GM04503 (cell line): ENCODE measurements at regions not wholly inside any gene's neighbourhood (a gene's known extent, or its start where the extent isn't known, plus 50 kb on each side); places are given as distances from the start of the nearest gene placed in this dataset.
A peak's percentile ranks its signal among the peaks of the same experiment; 100 is the strongest.

Source experiments
- DNase-seq: peaks from one replicate; pipeline ENCODE4 v3.0.0-alpha.2; 2012; ENCODE audit warnings: low read depth

DNA sequence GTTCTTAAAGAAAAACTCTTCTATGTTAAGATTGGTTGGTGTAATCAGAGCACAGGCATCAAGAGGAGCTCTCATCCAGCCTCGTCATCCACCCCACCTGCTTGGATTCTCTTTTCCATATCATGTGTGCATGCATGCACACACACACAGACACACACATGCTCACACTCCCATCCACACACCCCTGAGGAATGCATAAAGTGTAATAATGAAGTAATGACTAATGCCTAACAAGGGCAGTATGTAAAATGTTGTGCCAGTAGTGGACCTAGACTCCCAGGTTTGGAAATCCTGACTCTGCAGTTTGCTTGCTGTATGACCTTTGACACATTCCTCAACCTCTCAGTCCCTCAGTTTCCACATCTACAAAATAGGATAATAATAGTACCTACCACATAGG lies 280.0 kb upstream of the ANKRD55 start:
- no peak for DNase-seq

DNA sequence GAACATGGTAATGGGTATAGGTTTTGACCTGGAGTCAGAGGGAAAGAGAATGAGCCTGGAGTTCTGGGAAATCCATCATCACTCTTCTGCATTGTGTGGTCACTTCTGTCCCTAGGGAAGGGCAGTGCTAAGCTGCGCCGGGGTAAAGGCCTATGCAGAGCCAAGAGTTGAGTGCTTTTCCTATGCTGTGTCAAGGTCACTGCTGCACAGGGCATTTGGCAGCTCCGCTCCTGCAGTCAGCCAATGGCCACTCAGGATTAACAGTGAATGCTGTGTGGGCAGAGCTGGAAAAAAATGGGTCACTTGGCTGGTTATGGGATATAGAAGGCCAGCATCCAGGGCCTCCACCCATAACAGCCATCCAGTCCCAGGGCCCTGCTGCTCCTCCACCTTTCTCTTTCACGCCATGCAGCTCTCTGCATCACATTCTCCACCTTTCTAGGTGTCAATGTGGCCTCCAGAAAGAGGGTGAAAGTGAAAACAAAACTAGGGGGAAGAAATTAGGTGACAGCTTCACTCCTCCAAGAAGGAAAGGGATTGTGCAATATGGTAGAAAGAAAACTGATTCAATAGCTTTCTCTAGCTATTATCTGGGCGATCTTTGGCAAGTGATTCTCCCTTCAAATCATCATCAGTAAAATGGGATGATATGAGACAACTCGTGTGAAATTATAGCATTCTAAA lies 279.3 kb upstream of the ANKRD55 start:
- no peak for DNase-seq

DNA sequence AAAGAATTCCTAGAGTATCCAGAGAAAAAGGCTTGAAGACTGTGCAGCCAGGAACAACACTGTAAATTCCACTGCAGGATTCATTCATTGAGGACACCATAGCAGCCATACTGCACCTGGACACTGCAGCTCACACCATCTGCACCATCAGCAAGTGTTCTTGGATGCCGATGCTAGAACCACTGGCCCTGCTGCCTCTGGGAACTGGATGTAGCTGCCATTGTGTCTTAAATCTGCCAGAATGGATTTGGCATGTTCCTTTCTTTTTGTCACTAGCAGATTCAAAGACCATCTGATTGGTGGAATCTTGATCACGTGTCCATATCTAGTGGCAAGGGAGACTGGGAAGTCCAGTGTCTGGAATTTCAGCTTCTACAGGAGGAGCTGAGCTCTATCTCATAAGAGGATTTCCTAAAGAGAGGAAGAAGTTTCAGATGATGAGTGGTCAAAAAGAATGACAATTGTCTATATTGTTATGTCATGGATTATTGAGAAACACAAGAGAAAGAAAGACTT lies 278.3 kb upstream of the ANKRD55 start:
- DNase-seq = no peak

DNA sequence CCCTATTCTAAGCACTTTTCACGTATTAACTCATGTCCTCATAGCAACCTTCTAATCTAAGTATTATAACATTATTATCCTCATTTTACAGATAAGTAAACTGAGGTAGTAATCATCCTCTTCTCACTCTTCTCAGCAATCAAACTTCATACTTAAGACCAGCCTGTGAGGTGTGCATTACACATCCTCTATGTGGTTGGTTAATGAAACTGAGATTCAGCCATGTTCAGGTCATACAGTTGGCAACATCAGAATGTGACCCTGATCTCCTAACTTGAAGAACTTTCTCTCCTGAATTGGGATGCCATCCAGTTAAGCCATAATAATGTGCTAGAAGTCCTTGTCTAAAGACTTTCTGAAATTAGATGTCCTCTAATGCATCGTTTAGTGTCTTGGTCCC lies 275.1 kb upstream of the ANKRD55 start:
- DNase-seq = no peak

DNA sequence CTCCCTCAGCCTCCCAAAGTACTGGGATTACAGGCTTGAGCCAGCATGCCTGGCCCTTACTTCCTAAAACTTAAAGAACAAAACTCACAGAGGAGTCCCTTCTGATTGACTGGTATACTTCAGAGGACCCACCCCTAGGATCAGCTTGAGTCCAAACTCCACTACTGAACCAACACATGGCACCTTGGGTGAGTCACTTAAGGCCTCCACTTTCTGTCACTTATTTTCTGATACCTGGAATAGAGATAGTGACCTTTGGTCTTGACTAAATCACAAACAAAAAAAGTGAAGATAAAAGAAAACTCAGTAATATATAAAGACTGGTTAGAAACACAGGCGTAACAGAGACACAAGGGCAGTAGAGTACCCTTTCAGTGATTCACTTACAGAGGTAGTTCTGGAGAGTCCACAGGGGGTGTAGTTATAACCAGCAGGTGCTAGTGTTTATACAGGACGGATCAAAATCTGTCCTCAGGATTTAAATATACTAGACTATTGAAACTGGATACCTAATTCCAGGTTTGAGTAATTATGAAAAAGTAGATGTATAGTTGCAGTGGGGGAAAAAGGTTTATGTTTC lies 274.3 kb upstream of the ANKRD55 start:
- DNase-seq = no peak

DNA sequence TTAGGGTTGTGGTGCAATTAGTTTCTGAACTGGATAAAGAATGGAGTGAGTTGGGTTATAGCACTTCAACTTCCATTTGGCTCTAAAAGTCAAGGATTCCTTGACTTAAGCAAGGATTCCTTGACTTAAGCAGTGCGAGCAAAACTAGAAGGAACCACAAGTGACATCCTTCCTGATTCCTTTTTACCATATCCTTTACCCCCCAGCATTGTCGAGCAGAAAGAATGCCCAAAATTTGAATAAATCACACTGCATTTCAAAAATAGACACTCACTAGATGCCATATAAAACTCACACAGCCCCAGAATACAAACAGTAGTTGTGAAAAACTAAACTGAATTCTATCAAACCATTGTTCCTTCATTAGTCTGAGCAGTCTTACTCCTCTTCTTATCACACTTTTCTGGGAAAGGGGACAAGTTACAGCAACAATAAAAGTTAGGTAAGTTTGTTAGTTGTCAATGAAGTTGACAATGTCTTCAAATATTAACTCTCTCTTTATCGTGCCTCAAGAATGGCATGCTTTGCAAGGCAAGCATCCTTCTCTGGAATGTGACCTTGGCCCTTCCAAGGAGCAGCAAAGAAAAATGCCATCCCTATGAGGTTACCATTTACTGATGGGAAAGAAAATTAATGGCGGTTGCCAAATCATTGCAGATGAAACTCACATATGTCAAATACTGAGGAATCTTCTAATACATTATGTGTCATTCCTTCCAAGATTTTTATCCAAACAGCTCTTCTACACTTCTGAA lies 273.3 kb upstream of the ANKRD55 start:
- DNase-seq = peak; percentile 21

DNA sequence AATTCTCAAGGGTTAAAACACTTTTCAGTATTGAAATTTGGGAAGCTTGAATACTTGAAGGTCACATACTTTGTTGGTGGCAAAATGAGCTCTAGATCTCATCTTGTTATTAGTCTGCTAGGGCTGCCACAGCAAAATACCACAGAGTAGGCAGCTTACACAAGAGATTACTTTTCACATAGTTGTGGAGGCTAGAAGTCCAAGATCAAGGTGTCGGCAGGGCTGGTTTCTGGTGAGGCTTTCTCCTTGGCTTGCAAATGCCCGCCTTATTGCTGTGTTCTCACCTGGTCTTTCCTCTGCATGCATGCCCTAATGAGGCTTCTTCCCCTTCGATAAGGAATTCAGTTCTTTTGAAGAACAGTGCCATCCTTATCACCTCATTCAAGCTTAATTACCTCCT lies 270.8 kb upstream of the ANKRD55 start:
- no peak for DNase-seq

DNA sequence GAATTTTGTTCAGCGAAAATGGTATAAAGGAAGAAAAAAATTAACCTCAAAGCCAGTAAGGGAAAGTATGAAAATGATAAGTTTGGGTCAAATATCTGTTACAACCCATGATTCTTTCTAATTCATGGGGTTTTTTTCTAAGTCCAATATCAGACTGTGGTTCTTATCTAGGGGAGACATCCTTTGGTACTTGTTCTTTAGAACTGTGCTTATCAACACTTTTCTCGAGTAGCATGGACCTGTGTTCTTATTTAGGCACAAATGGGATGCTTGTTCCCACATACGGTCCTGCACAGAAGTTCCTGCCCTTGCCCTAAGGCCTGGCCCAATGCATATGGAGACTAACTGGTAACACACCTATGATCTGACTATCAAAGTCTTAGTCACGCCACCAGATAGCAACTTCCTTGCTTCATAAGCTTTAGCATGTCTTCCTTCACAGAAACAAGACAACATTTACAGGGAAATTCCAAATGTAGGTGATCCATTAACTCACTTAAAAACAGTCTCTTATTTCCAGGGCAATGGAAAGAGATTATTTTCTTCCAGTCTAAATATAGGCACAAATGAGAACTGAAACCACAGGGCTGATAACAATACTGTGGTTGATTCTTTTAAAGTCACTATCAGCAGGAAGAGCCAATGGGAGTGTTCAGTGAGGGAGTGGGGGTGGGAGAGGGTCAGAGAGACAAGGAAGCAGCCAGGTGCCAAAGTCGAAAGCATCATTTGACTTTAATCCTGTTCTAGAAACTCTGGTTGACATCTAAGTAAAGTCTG lies 268.8 kb upstream of the ANKRD55 start:
- no peak for DNase-seq

DNA sequence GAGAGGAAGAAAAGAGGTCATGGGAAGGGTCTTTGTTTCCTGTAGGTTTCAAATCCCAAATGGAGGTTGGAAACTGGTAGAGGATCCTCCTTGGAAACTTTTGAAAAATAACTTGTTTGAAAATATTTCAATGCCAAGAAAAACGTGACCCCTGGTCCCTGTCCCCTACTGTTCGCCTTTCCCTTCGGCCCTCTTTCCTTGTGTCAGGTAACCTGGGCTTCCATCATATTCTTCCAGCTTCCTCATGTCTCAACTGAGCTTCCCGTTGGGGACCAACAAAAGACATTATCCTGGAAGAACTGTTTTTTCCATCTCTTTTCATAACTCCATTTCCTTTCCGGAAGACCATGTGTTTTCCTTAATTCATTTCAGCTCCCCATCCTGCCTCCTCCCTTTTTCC lies 266.8 kb upstream of the ANKRD55 start:
- no peak for DNase-seq

DNA sequence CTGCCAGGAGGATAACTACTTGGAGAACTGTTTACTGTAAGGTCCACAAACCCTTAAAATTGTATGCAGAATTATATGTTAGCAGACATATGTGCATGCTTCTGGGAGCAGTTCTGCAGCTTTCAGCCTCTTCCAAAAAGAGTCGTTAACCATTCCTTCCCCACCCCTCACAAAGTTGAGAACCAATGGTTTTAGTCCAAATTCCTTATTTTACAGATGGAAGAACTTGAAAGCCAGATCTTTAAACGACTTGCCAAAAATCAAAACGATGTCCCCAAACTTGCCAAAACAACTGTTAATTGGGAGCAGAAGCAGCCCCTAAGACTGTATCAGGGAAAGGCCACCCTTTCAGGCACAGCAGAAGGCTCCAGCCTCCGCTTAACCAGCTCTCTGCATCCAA lies 266.4 kb upstream of the ANKRD55 start:
- DNase-seq = no peak

DNA sequence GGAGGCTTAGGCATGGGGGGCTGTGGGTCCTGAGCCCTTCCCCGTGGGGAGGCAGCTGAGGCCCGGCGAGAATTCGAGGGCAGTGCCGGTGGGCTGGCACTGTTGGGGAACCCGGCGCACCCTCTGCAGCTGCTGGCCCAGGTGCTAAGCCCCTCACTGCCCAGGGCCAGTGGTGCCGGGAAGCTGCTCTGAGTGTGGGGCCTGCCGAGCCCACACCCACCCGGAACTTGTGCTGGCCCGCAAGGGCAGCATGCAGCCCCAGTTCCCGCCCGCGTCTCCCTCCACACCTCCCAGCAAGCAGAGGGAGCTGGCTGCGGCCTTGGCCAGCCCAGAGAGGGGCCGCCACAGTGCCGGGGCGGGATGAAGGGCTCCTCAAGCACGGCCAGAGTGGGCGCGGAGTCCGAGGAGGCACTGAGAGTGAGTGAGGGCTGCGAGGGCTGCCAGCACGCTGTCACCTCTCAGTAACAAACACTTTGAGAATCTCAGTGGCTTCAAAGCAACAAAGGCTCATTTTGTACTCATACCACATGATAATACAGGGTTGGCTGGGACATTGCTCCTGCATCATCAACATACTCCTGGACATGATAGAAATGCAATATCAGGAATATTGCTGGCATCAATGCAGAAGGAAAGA lies 265.7 kb upstream of the ANKRD55 start:
- DNase-seq = no peak

DNA sequence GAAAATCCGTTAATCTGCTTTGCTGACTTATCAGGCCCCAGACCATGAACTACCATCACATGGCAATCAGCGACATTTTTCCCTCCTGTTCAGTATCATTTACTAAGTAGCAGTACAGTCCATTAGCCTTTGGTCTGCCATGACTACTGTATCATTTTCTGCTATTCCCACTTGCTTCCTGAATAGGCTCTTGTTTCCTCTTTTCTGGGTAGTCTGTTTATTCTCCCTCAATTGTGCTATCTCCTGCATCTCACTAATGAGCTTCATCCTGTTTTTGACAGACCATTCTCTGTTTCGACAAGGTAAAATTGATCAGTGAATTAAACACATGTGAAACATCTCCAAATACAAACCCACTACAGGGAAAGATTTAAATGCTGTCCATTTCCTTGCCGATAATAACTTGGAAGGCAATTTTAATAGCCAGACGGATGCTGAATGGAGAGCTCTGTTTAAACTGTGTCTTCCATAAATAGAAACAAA lies 263.5 kb upstream of the ANKRD55 start:
- no peak for DNase-seq

DNA sequence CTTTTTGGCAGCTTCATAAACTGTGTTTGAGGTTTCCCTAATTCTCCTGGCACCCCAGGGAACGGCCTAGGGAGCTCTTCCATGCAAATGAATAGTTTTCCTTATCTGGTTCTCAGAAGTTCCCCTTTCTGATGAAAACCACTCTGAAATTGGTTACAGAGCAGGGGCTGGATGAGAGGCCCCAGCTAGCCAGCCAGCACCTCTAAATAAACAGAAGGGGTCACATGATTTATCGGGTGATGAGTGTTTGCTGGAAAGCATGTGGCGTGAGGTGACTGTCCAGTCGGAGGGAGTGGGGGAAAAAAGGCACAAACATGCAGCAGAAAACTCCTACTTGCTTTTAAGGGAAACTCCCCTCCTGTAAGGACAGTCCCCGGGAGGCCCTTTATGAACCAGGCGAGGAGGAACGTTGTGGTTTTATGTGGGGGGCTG lies 261.2 kb upstream of the ANKRD55 start:
- no peak for DNase-seq

DNA sequence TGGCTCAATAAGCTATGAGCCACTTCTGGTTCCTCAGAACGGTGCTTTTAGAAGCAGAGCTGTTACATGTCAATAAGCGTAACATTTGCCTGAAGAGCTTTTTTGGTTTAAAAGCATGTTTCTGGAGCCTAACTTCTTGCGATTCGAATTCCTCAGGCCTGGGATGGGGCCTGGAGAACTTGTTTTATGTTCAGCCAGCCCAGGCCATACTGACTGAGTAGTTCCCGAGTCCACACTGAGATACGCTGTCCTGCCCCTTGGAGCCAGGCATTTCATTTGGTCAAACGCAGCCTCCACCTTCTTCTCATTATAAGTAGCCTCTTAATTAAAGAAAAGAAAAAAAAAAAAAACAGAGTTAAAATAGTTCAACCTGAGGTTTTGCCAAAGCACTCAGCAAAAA lies 260.6 kb upstream of the ANKRD55 start:
- no peak for DNase-seq

DNA sequence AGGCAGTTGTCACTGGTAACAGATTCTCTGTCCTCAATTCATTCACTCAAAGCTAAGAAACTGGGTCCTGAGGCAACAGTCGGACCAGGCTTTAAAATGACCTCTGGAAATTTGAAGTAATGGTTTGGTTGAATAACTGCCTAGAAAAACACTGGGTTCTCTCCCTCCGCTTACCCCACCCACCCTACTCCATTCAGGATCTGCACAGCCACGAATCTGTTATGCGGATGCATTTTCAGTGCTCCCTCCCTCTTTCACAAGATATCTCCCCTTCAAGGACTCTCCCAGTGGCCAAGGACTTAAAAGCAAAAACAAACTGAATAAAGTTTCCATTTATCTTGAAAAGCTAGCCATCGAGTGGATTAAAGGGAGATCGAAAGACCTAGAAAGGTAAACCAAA lies 260.2 kb upstream of the ANKRD55 start:
- no peak for DNase-seq

DNA sequence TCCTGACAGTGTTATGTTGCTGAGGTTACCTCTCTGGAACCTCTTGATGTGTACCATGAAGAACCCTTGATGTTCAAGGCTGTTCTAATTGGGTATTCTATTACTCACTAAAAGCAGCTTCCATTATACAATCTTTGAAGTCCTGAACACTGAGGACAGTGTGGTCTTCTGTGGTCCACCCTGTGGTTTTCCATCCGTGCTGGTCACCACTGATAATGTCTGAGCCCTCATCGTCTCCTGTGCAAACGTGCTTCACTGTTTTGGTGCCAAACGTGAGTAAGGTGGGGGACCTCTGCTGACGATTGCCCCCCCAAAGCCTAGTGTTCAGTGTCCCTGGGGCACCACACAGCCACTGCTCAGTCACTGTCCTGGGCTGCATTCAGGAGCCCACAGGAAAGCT lies 259.7 kb upstream of the ANKRD55 start:
- no peak for DNase-seq

DNA sequence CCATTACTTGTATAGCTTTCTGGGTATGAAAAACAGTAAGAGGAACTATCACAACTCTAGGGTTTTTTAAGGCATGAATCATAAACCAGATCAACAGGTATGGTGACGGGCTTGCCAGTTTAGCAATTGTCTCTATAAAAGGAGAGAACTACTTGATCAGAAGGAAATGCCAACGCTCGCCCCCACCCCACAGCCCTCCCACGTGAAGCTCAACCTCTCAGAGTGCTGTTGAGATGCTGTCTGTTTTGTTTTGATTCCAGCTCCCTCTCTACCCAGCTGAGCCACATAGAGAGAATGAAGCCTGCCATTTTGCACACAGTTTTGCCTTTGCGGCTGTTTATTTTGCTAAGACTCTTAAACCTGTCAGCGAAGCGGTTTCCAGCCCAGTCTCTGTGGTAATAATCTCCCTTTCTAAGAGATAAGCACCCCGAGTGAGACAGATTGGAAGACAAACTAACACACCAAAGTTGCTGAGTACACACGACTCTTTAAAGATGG lies 257.9 kb upstream of the ANKRD55 start:
- no peak for DNase-seq

DNA sequence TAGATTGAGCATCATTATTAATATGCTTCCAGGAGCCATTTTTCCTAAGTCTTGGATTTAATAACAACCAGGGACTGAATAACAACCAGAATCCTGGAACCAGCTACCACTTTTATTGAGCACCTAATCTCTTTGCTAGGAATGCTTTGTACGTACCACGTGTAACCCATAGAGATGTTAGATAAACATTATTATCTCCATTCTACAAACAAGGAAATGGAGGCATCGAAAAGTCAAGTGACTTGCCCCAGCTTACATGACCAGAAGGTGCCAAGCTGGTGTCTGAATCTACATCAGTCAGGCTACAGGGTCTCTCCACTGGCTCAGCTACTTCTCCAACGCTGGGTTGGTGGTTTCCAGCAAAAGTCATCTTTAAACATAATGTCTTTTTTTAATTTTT lies 256.1 kb upstream of the ANKRD55 start:
- no peak for DNase-seq

DNA sequence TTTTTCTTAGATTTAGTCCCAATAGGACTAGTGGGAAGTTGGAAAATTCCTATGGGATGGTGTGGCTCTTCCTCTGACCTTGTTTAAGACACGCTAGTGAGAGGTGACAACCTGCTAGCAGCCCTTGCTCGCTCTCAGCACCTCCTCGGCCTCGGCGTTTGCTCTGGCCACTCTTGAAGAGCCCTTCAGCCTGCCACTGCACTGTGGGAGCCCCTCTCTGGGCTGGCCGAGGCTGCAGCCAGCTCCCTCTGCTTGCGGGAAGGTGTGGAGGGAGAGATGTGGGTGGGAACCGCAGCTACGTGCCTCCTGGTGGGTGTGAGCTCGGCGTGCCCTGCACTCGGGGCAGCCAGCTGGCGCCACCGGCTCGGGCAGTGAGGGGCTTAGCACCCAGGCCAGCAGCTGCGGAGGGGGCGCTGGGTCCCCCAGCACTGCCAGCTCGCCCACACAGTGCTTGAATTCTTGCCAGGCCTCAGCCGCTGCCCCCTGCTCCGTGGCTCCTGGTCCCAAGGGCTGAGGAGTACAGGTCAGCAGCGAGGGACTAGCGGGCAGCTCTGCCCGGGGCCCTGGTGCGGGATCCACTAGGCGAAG lies 254.5 kb upstream of the ANKRD55 start:
- no peak for DNase-seq

DNA sequence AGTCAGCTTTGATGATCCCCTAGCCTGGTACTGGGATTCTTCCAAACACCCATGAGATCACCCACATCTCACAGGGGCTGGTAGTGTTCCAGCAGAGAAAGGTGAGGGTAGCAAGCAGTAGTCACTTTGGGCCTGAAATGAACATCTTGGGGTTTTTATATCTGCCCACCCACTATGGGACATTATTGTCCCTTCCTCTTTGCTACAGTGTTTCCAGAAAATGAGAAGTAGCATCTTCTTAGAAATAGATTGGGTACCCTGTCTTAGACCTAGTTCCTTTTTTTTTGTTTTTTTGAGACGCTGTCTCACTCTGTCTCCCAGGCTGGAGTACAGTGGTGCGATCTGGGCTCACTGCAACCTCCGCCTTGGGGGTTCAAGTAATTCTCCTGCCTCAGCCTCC lies 249.2 kb upstream of the ANKRD55 start:
- DNase-seq = no peak
